HCT116 (cell line): ENCODE measurements at regions not wholly inside any gene's neighbourhood (a gene's known extent, or its start where the extent isn't known, plus 50 kb on each side); places are given as distances from the start of the nearest gene placed in this dataset.

Experiments used
- ATAC-seq: fragments of 200-7000 bp; cut with Tn5 transposase; 2 replicates; pipeline ENCODE4 v1.9.1; 2020; ENCODE audit warnings: mild to moderate bottlenecking, moderate library complexity
- BruUV-seq: library from RNA; stranded (reverse); fragments of 400-500 nt; replicated peaks from 2 replicates; lab custom pipeline; 2021; lab: Mats Ljungman, UMichigan
- CTCF ChIA-PET: fragments of 300-600 bp; sonication (Branson Sonifier 250); formaldehyde crosslinking; loops from one replicate; lab custom pipeline; 2021; ENCODE audit warnings: antibody characterized with exemption; lab: Charles Lee
- POLR2A ChIA-PET: fragments of 300-600, 350-600 bp; sonication (Branson Sonifier 250); formaldehyde crosslinking; loops from one replicate; lab custom pipeline; 2021; ENCODE audit warnings: antibody characterized with exemption; lab: Charles Lee
- RAD21 ChIA-PET, 2 experiments: fragments of 300-600 bp; sonication (Branson Sonifier 250); formaldehyde crosslinking; loops; one replicate each; lab custom pipeline; 2023; ENCODE audit warnings: low total read pairs in 2 of 2; ENCODE audit not compliant: uncharacterized antibody in 2 of 2, unreplicated experiment in 2 of 2, low non-redundant PET in 1 of 2; lab: Charles Lee
- DNase-seq: peaks from one replicate; pipeline ENCODE4 v3.0.0-alpha.2; 2010; ENCODE audit warnings: low read depth, low spot score
- H2AFZ ChIP-seq: fragments of 200-600 bp; shearing (Covaris generic), sonication (generic); 2 replicates; pipeline ENCODE4 v1.6.1; 2017; ENCODE audit warnings: low read depth, mixed run types, mixed read lengths, antibody characterized with exemption, low read length; ENCODE audit not compliant: poor library complexity, severe bottlenecking
- H3K27ac ChIP-seq: 2 replicates; pipeline ENCODE4 v1.5.1; 2012; ENCODE audit warnings: low read depth, low read length
- H3K27me3 ChIP-seq: fragments of 200-600 bp; sonication (generic); 2 replicates; pipeline ENCODE4 v1.6.1; 2016; ENCODE audit warnings: mixed run types, low read length, mixed read lengths; ENCODE audit not compliant: insufficient read depth
- H3K36me3 ChIP-seq, 2 experiments: fragments of 200-500 bp in 1 of 2; fragments of 200-600 bp in 1 of 2; sonication (Bioruptor generic) in 1 of 2; sonication (generic) in 1 of 2; 2 replicates each; pipeline versions ENCODE4 v1.5.1 to v1.6.1; 2014 to 2016; ENCODE audit warnings: low read length in 2 of 2, inconsistent platforms in 1 of 2, mixed read lengths in 1 of 2, mixed run types in 1 of 2; ENCODE audit not compliant: insufficient read depth in 2 of 2, control insufficient read depth in 1 of 2
- H3K4me1 ChIP-seq, 2 experiments: fragments of 200-600 bp in 1 of 2; sonication (generic) in 1 of 2; 2 replicates each; pipeline versions ENCODE4 v1.5.1 to v1.6.1; 2012 to 2017; ENCODE audit warnings: low read length in 2 of 2, inconsistent platforms in 1 of 2, mild to moderate bottlenecking in 1 of 2, mixed read lengths in 1 of 2, mixed run types in 1 of 2, moderate library complexity in 1 of 2; ENCODE audit not compliant: insufficient read depth in 2 of 2, control insufficient read depth in 1 of 2
- H3K4me2 ChIP-seq: fragments of 200-600 bp; sonication (generic); 2 replicates; pipeline ENCODE4 v1.6.1; 2017; ENCODE audit warnings: mixed run types, low read length, mixed read lengths
- H3K4me3 ChIP-seq, 2 experiments: fragments of 200-600 bp in 1 of 2; sonication (generic) in 1 of 2; replicated peaks in 1 of 2; 2 replicates each; pipeline ENCODE4 v1.5.1; 2011 to 2016; ENCODE audit warnings: low read length in 2 of 2, control low read depth in 1 of 2, low read depth in 1 of 2, mild to moderate bottlenecking in 1 of 2, mixed read lengths in 1 of 2, mixed run types in 1 of 2
- H3K79me2 ChIP-seq: fragments of 200-600 bp; sonication (generic); 2 replicates; pipeline ENCODE4 v1.6.1; 2017; ENCODE audit warnings: mild to moderate bottlenecking, mixed run types, low read length, moderate library complexity, mixed read lengths; ENCODE audit not compliant: insufficient read depth
- H3K9ac ChIP-seq: fragments of 200-600 bp; sonication (generic); 2 replicates; pipeline ENCODE4 v1.6.1; 2016; ENCODE audit warnings: low read length, mixed read lengths
- H3K9me2 ChIP-seq: fragments of 200-600 bp; sonication (generic), shearing (Covaris generic); 2 replicates; pipeline ENCODE4 v1.6.1; 2017; ENCODE audit warnings: mixed run types, mild to moderate bottlenecking, moderate library complexity; ENCODE audit not compliant: insufficient read depth
- H3K9me3 ChIP-seq, 2 experiments: fragments of 200-500 bp in 1 of 2; fragments of 200-600 bp in 1 of 2; sonication (Bioruptor generic) in 1 of 2; sonication (generic) in 1 of 2; 2 replicates each; pipeline ENCODE4 v1.6.1; 2014 to 2017; ENCODE audit warnings: low read length in 2 of 2, mixed read lengths in 2 of 2, inconsistent platforms in 1 of 2, low read depth in 1 of 2, mild to moderate bottlenecking in 1 of 2, mixed run types in 1 of 2, moderate library complexity in 1 of 2; ENCODE audit not compliant: control insufficient read depth in 1 of 2, insufficient read depth in 1 of 2
- H4K20me1 ChIP-seq: fragments of 200-600 bp; sonication (generic), shearing (Covaris generic); 2 replicates; pipeline ENCODE4 v1.6.1; 2017; ENCODE audit warnings: mixed run types, mild to moderate bottlenecking, moderate library complexity; ENCODE audit not compliant: insufficient read depth
- CBX3 ChIP-seq: IDR thresholded peaks from 2 replicates; pipeline ENCODE4 v1.6.1; 2012; ENCODE audit warnings: low read depth
- CEBPB ChIP-seq: IDR thresholded peaks from 2 replicates; pipeline ENCODE4 v1.6.1; 2012; ENCODE audit warnings: low read depth
- EGR1 ChIP-seq: IDR thresholded peaks from 2 replicates; pipeline ENCODE4 v1.6.1; 2012; ENCODE audit warnings: low read depth
- EZH2 ChIP-seq: fragments of 200-600 bp; sonication (generic); IDR thresholded peaks from 2 replicates; pipeline ENCODE4 v1.6.1; 2017; ENCODE audit warnings: antibody characterized with exemption, mixed run types
- EZH2phosphoT487 ChIP-seq: fragments of 200-600 bp; IDR thresholded peaks from 2 replicates; pipeline ENCODE4 v1.6.1; 2018; ENCODE audit warnings: antibody characterized with exemption, borderline replicate concordance
- FOSL1 ChIP-seq: IDR thresholded peaks from 2 replicates; pipeline ENCODE4 v1.6.1; 2012; ENCODE audit warnings: low read depth
- JUND ChIP-seq: IDR thresholded peaks from 2 replicates; pipeline ENCODE4 v1.6.1; 2012
- POLR2A ChIP-seq: IDR thresholded peaks from 2 replicates; pipeline ENCODE4 v1.7.0; 2011; ENCODE audit warnings: borderline replicate concordance; ENCODE audit not compliant: insufficient read depth, insufficient read length; ENCODE audit errors: extremely low read depth
- POLR2AphosphoS5 ChIP-seq: IDR thresholded peaks from 2 replicates; pipeline ENCODE4 v1.6.1; 2011; ENCODE audit warnings: mild to moderate bottlenecking, low read depth, low read length, moderate library complexity
- RAD21 ChIP-seq: IDR thresholded peaks from 2 replicates; pipeline ENCODE4 v1.6.1; 2012; ENCODE audit warnings: low read depth, mild to moderate bottlenecking
- SIN3A ChIP-seq: IDR thresholded peaks from 2 replicates; pipeline ENCODE4 v1.6.1; 2012; ENCODE audit warnings: low read depth
- SP1 ChIP-seq: IDR thresholded peaks from 2 replicates; pipeline ENCODE4 v1.6.1; 2012; ENCODE audit warnings: low read depth
- SRF ChIP-seq: IDR thresholded peaks from 2 replicates; pipeline ENCODE4 v1.6.1; 2012; ENCODE audit warnings: low read depth
- YY1 ChIP-seq: IDR thresholded peaks from 2 replicates; pipeline ENCODE4 v1.6.1; 2011; ENCODE audit warnings: low read length, low read depth, moderate library complexity, mild to moderate bottlenecking; ENCODE audit not compliant: insufficient replicate concordance; ENCODE audit errors: extremely low read depth
- ZFX ChIP-seq: fragments of 450-650 bp; IDR thresholded peaks from 2 replicates; pipeline ENCODE4 v1.6.1; 2017
- intact Hi-C: fragments of 100-400 bp; cut with micrococcal nuclease; formaldehyde crosslinking; loops from 2 replicates; pipeline ENCODE4 v1.10.0; 2022
- TF ChIP-seq, protein P1 (sequence below): IDR thresholded peaks from 2 replicates; pipeline ENCODE4 v1.6.1; 2012
- TF ChIP-seq, protein P2 (sequence below): IDR thresholded peaks from 2 replicates; pipeline ENCODE4 v1.6.1; 2011; ENCODE audit warnings: mild to moderate bottlenecking, low read length, moderate library complexity; ENCODE audit not compliant: insufficient replicate concordance; ENCODE audit errors: extremely low read depth

DNA sequence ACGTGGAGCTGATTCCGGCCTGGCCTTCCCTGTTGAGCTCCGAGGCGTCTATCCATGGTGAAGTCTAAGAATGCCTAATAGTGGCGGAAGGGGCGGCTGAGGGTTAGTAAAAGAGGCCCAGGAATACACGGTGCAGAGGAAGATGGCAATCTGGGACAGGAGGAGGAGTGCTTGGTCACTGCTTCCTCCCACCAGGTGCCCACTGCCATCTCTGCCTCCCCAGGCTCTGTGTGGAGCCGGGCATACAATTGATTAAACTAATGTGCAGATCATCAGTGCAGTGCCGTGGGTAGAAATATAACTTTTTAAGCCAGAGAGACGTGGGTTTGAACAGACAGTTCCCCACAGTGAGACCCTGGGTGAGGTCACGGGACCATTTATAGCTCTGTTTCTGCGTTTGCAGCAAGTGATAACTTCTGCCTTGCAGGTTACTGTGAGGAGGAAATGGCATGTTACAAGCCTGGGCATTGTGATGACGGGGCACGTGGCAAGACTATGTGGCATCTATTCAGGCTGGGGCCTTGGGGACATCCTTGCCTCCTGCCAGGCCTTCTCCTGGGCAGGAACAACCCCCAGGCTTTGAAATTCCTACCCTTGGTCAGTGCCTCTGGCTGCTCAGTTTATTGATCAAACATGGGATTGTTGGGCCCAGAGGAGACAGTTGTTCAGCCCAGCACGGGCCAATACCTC, 204.9 kb downstream of the ASB1 start:
- POLR2A ChIA-PET: no interaction called here
- intact Hi-C loops: no loop called here
- Histone ChIP-seq H3K9me2 (no peaks in the 10 kb centered on the region), H3K4me2 (no peak overlapping the region), H2AFZ (no peak overlapping the region), H3K9me3 (no peaks in the 10 kb centered on the region), H4K20me1 (no peaks in the 10 kb centered on the region), H3K27ac (no peak overlapping the region), H3K27me3 (no peaks in the 10 kb centered on the region), H3K9ac (no peak overlapping the region), H3K4me3 (no peak overlapping the region), H3K79me2 (no peaks in the 10 kb centered on the region), H3K4me1 (no peaks in the 10 kb centered on the region), H3K36me3 (no peaks in the 10 kb centered on the region)
- TF ChIP-seq ZFX (no peak), RAD21 (no peak), EZH2 (no peak), EZH2phosphoT487 (no peak), JUND (no peak)
- CTCF ChIA-PET: no interaction called here
- DNase-seq (no peak), ATAC-seq (no peak)
- RAD21 ChIA-PET: no interaction called here
- no TSS peak for BruUV-seq

DNA sequence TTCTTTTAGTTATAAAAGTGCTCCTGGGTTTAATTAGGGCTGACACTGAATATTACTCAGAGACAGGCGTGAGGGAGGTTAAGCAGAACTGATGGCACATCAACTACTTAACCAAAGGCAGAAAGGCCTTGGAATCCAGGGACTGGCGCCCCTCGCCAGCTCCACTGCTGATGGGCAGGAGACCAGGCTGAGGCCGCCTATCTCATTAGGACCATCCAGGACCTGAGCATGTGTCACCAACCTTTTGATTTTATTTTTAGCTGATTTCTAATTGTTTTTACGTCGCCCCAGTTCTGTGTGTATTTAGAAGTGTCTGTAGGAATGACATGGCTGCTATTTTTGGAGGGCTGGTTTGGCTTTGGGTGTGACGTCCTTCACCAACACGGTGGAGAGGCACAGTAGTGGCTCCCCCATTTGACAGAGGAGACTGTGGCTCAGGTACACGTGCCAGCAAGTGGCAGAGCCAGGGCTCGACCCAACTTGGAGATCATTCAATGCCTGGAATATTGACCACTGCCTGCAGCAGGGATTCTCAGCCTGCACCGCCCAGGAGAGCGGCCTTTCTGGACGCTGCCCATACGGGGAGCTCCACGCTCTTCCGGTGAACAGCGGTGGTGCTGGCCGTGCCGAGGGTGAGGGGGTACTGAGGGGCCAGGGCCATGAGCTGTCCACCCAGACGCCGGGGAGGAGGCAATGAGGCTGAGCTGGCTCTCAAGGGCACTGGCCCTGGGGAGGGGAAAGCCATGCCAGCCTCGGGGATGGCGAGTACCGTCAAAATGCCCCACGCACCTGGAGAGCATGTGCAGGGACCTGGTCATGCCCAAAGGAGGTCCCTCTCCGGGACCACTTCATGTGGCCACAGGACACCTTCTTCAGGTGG, 205.7 kb downstream of the ASB1 start:
- intact Hi-C loops: no loop called here
- H2AFZ ChIP-seq: no peak overlapping the region
- ATAC-seq (no peak), DNase-seq (no peak)
- H3K79me2 ChIP-seq: no peaks in the 10 kb centered on the region
- no peak overlapping the region for H3K4me3 ChIP-seq
- no peaks in the 10 kb centered on the region for H3K36me3 ChIP-seq
- ChIA-PET CTCF (no interaction called here), POLR2A (no interaction called here), RAD21 (no interaction called here)
- H3K9me3 ChIP-seq: no peaks in the 10 kb centered on the region
- H3K4me2 ChIP-seq: no peak overlapping the region
- BruUV-seq: no TSS peak
- no peak overlapping the region for H3K27ac ChIP-seq
- H4K20me1 ChIP-seq: no peaks in the 10 kb centered on the region
- no peaks in the 10 kb centered on the region for H3K27me3 ChIP-seq
- no peaks in the 10 kb centered on the region for H3K4me1 ChIP-seq
- no peak overlapping the region for H3K9ac ChIP-seq
- H3K9me2 ChIP-seq: no peaks in the 10 kb centered on the region
- TF ChIP-seq CBX3 (no peak), RAD21 (no peak), EGR1 (no peak), SRF (no peak), SIN3A (no peak), EZH2 (no peak), POLR2A (no peak), EZH2phosphoT487 (no peak), SP1 (no peak), FOSL1 (no peak), YY1 (no peak), CEBPB (no peak), JUND (no peak), ZFX (no peak), POLR2AphosphoS5 (no peak)
- TF ChIP-seq, protein P1, sequence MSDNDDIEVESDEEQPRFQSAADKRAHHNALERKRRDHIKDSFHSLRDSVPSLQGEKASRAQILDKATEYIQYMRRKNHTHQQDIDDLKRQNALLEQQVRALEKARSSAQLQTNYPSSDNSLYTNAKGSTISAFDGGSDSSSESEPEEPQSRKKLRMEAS: no peak
- TF ChIP-seq, protein P2, sequence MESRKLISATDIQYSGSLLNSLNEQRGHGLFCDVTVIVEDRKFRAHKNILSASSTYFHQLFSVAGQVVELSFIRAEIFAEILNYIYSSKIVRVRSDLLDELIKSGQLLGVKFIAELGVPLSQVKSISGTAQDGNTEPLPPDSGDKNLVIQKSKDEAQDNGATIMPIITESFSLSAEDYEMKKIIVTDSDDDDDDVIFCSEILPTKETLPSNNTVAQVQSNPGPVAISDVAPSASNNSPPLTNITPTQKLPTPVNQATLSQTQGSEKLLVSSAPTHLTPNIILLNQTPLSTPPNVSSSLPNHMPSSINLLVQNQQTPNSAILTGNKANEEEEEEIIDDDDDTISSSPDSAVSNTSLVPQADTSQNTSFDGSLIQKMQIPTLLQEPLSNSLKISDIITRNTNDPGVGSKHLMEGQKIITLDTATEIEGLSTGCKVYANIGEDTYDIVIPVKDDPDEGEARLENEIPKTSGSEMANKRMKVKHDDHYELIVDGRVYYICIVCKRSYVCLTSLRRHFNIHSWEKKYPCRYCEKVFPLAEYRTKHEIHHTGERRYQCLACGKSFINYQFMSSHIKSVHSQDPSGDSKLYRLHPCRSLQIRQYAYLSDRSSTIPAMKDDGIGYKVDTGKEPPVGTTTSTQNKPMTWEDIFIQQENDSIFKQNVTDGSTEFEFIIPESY: no peak
